ENCODE measurements at regions not wholly inside any gene's neighbourhood (a gene's known extent, or its start where the extent isn't known, plus 50 kb on each side); places are given as distances from the start of the nearest gene placed in this dataset.

- TF ChIP-seq, protein P1, sequence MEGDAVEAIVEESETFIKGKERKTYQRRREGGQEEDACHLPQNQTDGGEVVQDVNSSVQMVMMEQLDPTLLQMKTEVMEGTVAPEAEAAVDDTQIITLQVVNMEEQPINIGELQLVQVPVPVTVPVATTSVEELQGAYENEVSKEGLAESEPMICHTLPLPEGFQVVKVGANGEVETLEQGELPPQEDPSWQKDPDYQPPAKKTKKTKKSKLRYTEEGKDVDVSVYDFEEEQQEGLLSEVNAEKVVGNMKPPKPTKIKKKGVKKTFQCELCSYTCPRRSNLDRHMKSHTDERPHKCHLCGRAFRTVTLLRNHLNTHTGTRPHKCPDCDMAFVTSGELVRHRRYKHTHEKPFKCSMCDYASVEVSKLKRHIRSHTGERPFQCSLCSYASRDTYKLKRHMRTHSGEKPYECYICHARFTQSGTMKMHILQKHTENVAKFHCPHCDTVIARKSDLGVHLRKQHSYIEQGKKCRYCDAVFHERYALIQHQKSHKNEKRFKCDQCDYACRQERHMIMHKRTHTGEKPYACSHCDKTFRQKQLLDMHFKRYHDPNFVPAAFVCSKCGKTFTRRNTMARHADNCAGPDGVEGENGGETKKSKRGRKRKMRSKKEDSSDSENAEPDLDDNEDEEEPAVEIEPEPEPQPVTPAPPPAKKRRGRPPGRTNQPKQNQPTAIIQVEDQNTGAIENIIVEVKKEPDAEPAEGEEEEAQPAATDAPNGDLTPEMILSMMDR (conservative IDR thresholded peaks at IDR 0.05; ENCODE audit: low read depth, low read length) = no peak
- TF ChIP-seq EZH2 (IDR thresholded peaks at IDR 0.05; ENCODE audit: borderline replicate concordance, low read depth, low read length, poor library complexity, severe bottlenecking) = no peak
Measured at GRCh38 chr15:94665676-94666441, 434.5 kb downstream of the MCTP2 start.
